GM19240 (cell line): ENCODE measurements at regions not wholly inside any gene's neighbourhood (a gene's known extent, or its start where the extent isn't known, plus 50 kb on each side); places are given as distances from the start of the nearest gene placed in this dataset.

Experiments
- DNase-seq: peaks from one replicate; pipeline ENCODE4 v3.0.0; 2011; ENCODE audit warnings: low spot score; ENCODE audit not compliant: insufficient read length

DNA sequence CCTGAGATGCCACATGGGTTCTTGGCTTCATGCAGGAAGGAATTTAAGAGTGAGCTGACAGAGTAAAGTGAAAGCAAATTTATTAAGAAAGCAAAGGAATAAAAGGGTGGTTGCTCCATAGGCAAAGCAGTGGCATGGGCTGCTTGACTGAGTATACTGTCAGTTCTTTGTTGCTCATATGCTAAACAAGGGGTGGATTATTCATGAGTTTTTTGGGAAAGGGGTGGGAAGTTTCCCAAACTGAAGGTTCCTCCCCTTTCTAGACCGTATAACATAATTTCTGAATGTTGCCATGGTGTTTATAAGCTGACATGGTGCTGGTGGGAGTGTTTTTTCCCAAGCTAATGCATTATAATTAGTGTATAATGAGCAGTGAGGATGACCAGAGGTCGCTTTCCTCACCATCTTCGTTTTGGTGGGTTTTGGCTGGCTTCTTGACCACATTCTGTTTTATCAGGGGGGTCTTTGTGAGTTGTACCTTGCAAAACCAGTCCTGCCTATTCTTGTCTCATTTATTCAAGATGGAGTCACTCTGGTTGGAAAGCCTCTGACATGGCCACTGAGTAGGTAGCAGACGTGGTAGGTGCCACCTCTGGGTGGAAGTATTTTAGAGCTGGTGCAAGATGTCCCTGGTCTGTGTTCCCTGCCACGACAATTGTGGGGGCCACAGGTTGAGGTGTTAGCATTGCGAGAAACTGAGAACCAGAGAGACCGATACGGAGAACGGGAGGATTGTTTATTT is 107.5 kb upstream of the SDK1 start:
- no peak for DNase-seq

DNA sequence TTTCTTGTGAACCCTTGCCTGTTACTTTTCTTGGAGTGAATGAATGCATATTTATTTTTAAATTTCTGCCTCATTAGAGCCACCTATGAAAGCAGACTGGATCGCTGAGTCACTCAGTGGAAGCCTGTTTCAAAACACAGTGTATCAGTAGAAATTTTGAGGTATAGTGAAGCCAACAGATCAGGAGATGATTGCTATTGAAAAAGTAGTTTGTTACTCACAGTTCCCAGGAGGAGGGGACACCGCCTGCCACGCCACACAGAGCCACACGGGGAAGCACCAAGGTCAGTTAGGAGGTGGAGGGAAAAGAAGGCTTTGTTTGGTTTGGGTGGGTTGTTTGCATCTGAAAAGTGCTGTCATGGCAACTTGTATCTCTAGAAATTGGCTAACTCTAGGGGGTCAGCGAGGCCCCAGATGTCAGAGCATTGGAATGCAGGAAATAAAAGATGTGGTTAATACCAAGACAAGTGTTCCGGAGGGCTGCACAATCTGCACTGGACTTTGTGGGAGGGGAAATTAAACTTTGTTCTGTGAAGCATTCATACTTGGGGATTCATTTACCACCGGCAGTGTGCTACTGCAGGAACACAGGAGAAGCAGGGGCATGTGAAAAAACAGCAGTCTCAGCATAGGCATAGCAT is 106.4 kb upstream of the SDK1 start:
- no peak for DNase-seq

DNA sequence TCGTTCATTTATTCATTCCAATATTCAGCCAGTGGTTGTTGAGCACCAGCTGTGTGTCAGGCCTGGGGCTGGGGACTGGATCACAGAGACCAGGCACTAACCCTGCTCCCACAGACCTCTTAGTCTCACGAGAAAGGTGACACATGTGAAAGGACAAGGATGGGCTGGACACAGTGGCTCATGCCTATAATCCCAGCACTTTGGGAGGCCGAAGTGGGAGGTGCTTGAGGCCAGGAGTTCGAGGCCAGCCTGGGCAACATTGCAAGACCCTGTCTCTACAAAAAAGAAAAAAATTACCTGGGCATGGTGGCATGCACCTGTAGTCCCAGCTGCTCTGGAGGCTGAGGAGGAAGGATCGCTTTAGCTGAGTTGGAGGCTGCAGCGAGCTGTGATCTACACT is 105.9 kb upstream of the SDK1 start:
- DNase-seq = no peak

DNA sequence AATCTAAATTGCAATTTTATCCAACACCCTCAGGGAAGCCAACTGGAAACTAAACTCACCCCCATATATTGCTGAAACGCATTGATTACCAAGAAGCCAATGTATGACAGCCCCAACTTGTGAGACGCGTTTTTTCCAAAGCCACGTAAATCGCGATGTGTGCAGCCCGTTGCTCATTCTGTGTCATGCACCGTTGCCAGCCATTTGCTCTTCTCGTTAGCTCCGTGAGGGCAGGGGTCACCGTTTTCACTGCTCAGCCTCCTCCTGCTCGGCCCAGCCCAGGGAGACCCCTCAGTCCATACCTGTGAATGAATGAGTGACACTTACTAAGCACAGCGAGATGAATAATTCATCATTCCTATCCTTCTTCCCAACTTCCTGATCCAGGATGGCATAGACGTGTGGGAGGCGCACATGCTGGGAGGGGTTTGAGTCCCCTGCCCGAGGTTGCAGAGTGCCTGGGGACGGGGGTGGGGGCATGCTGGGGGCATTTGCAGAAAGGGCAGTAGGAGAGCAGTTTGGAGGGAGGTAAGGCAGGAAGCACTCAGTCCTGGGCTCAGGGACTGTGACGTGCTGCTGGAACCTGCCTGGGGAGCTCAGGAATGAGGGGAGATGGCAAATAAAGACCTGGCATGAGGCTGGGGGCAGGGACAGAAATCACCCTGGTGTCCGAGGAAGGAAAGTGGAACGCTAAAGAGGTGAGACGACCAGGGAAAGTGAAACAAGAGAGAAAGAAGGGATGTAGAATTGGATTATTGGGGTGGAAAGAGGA is 104.2 kb upstream of the SDK1 start:
- no peak for DNase-seq

DNA sequence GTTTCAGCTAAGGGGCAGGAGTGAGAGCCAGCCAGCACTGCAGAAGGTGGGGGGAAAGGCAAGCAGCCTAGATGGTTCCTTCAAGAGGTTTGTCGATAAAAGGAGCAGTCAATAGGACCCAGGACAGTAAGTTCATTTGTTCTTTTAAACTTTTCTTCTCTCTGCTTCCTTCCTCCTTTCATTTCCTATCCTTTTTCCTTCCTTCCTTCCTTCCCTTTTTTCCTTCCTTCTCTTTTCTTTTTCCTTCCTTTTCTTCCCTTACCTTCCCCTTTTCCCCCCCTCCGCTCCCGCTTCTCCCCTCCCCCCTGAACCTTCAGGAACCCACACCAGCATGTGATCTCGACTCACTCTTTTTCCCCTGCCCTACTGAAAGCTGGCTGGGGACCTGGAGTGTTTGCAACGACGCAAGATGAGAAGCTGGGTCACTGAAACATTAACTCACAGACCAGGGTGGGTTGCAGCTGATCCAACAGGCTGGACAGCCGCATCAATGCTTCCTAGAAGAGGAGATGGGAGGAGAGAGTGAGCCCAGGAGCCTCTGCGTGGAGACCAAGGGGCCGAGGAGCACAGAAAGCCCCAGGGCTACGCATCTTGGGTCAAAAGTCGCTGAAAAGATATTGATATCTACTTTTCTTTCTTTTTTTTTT is 103.4 kb upstream of the SDK1 start:
- DNase-seq = no peak

DNA sequence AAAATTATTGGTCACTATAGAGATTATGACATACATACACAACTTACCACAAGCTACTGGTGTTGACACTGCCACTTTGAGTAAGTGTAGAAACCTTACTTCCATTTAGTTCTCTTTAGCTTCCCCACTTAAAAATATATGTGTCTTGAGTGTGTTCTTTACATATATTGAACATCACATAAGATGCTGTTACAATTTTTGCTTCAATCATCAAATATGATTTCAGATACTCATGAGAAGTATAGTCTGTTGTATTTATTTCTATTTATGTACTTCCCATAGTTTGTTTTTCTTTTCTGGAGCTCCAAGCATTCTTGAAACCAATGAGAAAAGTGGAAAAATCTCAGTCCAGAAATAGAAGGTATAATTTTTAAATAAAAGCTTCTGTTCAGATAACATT is 102.7 kb upstream of the SDK1 start:
- DNase-seq = no peak

DNA sequence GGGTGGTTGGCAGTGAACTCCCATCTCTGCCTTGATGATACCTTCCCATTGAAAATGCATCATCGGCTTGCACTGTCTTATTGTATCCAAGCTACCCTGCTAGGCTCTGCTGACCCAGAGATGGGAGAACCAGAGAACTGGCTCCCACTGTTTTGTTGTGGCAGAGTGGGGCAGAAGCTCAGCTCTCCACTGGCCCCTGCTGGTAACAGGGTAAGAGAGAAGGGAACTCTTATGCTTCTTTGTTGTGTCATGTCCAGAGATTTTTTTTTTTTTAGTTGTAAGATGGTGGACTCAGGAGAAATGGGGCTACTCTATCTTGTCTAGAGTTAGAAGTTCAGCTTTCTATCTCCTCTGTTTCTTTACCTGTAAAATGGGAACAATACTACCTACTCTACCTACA is 100.5 kb upstream of the SDK1 start:
- no peak for DNase-seq

DNA sequence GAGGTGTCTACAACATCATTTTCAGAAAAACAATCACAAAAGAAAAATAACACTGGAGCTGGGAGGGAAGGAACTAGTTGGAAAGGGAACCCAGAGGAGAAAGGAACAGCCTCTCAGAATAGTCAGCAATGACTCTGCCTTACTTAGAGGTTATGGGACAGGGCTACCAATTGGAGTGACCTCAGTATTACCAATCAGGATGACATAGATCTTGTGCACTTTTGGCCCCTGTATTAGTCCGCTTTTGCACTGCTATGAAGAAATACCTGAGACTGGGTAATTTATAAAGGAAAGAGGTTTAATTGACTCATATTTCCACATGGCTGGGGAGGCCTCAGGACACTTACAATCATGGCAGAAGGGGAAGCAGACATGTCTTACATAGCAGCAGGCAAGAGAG is 99.7 kb upstream of the SDK1 start:
- no peak for DNase-seq

DNA sequence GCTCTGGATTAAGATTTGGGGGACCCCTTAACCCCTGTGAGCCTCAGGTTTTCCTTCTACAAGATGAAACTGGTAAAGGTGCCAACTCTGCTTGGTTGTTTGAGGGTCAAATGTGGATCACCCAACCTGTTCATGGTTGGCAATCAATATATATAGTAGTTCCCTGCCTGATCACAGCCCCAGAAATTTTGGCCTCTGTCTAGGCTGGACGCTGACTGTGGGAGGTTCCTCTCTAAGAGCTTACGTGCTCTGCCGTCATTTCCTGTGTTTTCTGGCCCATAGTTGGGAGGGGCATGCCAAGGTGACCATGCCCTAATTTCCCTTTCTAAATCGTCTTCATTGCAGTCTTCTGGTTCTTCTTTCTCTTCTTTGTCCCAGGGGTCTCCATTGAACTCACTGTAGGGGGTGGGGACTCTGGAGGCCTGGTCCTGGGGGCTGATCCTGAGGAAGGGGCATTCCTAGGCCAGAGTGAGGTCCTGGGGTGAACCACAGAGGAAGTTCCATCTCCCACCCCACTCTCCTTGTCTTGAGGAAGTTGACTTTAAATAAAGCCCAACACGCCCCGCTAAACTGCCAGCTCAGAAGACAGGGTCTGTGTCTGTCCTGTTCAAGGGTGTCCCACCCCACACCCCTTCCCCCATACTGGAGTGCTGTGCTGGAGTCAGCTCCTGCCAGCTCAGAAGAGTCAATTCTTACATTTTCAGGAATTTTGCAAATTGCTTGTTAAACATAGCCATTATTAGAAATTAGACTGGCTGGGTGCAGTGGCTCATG is 98.9 kb upstream of the SDK1 start:
- DNase-seq = no peak

DNA sequence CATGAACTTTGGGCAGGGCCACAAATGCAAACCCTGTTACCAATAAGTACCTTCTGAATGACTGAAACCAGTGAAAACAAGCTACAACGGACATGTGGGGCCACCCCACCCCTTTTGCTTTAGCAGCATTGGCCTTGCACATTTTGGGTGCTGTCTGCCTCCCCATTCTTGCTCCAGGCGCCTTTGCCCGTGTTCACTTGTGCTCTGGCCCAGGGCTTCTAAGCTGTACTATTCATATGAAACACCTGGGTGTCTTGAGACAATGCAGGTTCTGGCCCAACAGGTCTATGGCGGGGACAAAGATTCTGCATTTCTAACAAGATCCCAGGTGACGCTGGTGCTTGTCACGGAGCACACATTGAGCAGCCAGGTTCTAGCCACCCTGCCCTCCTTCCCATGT is 96.5 kb upstream of the SDK1 start:
- no peak for DNase-seq

DNA sequence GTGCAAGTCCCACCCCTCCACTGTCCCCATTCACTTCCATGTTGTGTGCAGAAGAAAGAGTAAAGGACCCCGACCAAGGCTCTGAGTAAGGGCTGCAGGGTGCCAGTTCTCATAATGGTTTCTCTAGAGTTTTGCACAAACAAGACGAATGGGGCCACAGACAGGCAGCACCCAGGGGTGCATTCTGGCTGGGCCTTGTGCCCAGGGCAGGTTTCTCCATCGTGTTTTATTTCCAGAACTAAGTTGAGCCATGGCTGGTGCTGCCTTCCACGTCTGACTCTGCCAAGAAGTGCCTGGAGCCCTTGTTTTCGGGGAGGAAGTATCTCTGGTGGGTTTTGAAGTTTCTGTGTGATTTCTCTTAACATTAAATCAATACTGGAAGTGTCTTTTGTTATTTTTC is 95.0 kb upstream of the SDK1 start:
- DNase-seq = no peak

DNA sequence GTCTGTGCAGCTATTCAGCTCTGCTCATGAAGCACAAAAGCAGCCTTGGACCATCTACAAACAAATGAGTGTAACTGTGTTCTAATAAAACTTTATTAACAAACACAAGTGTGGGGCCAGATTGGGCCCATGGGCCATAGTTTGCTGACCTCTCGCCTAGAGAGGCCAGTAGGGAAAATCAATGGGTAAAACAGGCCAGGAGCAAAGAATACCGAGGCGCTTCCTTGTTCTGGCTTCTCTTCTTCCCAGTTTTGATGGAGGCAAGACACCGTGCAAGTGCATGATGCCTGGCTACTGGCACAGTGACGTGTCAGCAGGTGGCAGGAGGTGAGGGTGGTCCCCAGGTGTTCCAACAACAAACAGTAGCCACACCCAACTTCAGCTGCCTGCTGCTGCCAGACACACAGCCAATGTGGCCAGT is 94.3 kb upstream of the SDK1 start:
- DNase-seq = no peak

DNA sequence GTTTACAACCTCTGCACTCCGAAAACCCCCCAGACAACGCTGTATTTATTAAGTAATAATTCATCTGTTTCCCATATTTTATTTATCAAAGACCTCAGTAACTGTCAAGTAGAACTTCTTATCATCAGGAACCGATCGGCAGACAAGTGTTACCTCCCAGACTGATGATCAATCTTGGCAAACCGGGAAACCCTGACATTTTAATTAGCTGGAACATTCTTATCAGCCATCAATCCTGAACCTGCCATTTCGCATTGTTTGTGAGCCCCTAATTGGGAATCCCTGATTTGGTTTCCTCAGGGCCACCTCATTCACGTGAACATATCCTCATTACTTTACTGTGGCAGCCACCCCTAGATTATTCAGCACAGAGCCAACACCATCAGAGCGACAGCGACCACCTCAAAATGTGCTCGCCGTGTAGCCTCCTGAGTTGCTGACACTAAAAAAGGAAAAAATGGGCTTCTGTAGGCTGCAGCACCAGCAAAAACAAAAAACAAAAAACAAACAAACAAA is 93.6 kb upstream of the SDK1 start:
- DNase-seq = no peak

DNA sequence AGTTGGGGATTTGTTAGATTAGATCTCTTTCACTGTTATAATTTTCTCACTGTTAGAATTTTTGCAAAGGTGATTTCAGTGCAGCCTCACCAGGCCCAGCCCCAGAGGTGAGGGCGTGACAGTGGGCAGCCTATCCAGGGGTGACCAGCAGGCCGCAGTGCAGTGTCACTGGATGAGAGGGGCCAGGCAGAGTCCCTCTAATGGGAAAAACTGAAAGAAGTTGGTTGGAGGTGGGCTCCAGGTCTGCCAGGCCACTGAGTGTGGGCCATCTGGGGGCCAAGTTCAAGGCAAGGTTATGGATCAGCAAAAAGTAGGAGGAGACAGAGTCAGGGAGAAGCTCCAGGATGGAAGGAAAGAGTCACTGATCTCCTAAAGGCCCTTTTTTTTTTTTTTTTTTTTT is 90.5 kb upstream of the SDK1 start:
- DNase-seq = no peak

DNA sequence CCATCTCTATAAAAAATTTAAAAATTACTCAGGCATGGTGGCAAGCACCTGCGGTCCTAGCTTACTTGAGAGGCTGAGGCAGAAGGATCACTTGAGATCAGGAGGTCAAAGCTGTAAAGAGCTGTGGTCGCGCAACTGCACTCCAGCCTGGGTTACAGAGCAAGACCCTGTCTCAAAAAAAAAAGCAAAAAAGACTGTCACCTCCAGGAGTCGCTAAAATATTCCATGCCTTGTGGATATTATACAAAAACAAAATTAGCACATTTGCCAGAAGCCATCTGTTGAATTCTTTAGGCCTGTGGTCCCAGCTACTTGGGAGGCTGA is 87.0 kb upstream of the SDK1 start:
- no peak for DNase-seq

DNA sequence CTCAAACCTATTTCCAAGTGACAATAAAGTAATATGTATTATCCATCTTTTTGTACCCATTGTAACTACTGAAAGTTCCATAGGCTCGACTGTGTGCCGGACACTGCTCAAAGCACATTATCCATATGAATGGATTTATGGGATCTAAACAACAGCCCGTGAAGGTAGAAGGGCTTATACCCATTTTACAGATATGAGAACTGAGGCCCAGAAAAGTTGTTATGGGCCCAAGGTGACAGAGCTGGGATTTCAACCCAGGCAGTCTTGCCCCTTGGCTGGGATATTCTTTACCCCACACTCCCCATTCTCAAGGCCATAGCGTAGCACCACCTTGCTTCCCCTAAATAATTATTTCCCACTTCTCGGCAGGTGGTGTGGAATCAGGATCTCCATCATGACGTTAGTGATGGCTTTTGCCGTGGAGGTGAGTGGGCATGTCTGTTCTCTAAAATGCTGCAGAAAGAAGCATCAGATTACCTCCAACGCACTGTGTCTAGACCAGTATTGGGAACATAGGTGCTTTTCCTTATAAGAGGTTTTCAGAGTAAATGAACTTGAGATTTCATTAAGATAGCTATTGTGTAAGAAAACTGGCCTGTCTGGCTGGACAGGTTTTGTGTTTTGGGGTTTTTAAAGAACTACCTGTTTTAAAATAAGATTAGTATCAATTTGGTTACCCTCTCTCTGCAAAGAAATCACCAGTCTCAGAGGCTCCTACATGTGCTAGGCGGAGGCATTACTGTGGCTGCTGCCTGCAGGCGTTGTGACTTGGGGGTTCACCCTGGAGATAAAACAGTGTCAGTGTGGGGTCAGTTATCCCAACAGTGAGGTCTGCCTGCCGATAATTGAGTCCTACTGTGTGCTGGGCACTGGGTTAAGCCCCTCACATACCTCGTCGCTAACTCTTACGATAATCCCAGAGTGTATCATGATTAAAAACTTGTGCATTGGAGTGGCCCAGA is 85.1 kb upstream of the SDK1 start:
- no peak for DNase-seq

DNA sequence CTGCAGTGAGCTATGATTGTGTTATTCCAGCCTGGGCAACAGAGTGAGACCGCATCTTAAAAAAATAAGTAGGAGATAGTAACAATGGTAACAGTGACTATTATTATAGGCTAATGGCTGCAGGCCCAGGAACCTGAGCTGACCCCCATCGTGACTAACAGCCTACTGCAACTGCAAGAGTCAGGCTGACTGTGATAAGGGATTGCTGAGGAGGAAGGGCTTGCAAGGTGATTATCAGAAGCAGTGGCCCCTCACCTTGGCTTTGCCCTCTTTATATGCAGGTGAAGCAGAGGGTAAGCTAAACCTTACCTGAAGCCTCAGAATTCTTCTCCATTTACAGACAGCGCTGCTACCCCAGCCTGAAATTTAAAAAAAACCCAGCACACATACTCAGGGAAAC is 83.9 kb upstream of the SDK1 start:
- DNase-seq = no peak

DNA sequence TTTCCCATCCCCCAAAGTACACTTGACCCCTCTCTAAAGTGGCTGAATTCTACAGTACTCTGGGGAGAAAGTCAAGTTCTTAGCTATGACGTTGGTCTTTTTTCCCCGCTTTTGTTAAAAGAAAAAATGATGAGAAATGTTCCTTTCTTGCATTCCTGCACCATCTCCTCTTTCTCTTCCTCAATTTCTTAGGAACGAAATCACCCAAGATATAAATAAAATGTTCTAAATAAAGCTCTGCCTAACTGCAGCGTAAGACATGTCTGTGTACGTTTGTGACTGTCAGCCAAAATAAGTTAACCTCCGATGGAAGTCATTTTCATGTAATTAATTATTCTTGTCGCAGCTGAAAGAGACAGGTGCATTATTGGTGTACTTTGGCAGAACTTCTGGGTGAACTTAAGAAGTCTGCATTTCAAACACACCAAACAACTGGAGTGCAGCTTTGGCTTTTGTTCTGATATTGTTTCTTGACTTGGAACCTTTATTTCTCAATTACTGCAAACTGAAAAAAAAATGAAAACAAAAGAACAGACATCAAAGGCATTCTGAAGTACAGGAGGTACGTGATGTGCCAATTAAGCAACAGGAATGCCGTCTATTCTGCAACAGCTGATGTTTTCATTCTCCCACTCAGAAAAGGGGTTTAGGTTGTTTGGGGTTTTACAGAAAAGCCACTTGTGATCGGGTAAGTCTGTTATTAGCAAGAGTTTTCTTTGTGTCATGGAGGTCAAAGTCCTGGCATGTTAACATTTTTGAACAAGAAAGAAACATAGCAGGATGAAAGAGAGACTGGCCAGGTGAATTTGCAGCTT is 82.4 kb upstream of the SDK1 start:
- DNase-seq = no peak

DNA sequence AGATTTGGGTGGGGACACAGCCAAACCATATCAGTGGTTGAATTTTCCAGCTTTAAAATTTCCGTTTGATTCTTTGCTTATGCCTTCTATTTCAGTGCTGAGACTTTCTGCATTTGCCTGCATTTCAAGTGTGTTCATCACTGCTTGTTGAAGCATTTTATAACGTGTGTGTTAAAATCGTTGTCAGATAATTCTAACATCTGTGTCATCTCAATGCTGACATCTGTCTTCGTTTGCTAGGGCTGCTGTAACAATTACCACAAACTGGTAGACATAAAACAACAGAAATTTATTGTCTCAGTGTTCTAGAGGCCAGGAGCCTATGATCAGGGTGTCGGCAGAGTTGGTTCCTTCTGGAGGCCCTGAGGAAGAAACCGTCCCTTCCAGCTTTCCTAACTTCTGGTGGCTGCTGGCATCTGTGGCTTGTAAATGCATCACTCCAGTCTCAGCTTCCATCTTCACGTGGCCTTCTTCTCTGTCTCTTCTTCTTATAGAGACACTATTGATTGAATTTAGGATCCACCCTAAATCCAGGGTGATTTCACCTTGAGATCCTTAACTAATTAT is 71.1 kb upstream of the SDK1 start:
- DNase-seq = no peak
